ENCODE measurements at regions not wholly inside any gene's neighbourhood (a gene's known extent, or its start where the extent isn't known, plus 50 kb on each side); places are given as distances from the start of the nearest gene placed in this dataset.

DNA sequence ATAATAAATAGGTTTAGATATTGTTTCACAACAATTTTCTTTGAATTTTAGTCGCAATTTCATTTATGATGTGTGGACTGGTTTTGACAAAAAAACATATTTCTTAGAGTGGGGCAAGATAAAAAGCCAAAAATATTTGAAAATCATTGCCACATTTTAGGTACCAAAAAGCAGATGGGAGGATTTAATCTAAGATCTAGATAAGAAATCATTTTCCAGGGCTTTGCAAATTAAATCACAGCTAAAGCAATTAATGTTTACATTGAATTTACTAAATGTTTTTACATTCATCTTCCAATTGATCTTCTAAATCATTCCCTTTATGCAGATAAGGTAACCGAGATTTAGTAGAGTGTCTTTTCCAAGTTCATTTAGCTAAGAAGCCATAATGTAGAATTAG is 1386.0 kb upstream of the TENM4 start:
- TF ChIP-seq, protein P1, sequence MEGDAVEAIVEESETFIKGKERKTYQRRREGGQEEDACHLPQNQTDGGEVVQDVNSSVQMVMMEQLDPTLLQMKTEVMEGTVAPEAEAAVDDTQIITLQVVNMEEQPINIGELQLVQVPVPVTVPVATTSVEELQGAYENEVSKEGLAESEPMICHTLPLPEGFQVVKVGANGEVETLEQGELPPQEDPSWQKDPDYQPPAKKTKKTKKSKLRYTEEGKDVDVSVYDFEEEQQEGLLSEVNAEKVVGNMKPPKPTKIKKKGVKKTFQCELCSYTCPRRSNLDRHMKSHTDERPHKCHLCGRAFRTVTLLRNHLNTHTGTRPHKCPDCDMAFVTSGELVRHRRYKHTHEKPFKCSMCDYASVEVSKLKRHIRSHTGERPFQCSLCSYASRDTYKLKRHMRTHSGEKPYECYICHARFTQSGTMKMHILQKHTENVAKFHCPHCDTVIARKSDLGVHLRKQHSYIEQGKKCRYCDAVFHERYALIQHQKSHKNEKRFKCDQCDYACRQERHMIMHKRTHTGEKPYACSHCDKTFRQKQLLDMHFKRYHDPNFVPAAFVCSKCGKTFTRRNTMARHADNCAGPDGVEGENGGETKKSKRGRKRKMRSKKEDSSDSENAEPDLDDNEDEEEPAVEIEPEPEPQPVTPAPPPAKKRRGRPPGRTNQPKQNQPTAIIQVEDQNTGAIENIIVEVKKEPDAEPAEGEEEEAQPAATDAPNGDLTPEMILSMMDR (IDR thresholded peaks at IDR 0.05) = no peak
- TF ChIP-seq POLR2A (IDR thresholded peaks at IDR 0.05) (no peak), EP300 (IDR thresholded peaks at IDR 0.05) (no peak)

Measured in sigmoid colon (tissue), 4 donors.